Mesendoderm (in vitro differentiated cells): ENCODE measurements at regions not wholly inside any gene's neighbourhood (a gene's known extent, or its start where the extent isn't known, plus 50 kb on each side); places are given as distances from the start of the nearest gene placed in this dataset.

Experiments
- DNase-seq: peaks from one replicate; pipeline ENCODE4 v3.0.0; 2013
- H2AK5ac ChIP-seq: 2 replicates; pipeline ENCODE4 v1.6.1; 2013; ENCODE audit warnings: low read length, inconsistent platforms
- H2BK120ac ChIP-seq: 2 replicates; pipeline ENCODE4 v1.6.1; 2013; ENCODE audit warnings: low read depth, mild to moderate bottlenecking, low read length, moderate library complexity, mixed read lengths
- H2BK15ac ChIP-seq: replicated peaks from 2 replicates; pipeline ENCODE4 v1.6.1; 2013; ENCODE audit warnings: low read depth, mild to moderate bottlenecking, moderate library complexity
- H2BK5ac ChIP-seq: 2 replicates; pipeline ENCODE4 v1.6.1; 2013; ENCODE audit warnings: low read length, inconsistent platforms
- H3K18ac ChIP-seq: 2 replicates; pipeline ENCODE4 v1.6.1; 2013; ENCODE audit warnings: mild to moderate bottlenecking, low read length, mixed read lengths
- H3K23ac ChIP-seq: one replicate; pipeline ENCODE4 v1.6.1; 2013; ENCODE audit warnings: low read length
- H3K27ac ChIP-seq: 2 replicates; pipeline ENCODE4 v1.5.1; 2013; ENCODE audit warnings: low read depth, mild to moderate bottlenecking, inconsistent platforms, low read length, moderate library complexity
- H3K27me3 ChIP-seq: 2 replicates; pipeline ENCODE4 v1.6.1; 2013; ENCODE audit warnings: low read length, control low read depth, mild to moderate bottlenecking, inconsistent platforms; ENCODE audit not compliant: insufficient read depth, poor library complexity
- H3K36me3 ChIP-seq: 2 replicates; pipeline ENCODE4 v1.6.1; 2013; ENCODE audit warnings: low read length, inconsistent platforms; ENCODE audit not compliant: control insufficient read depth, insufficient read depth
- H3K4ac ChIP-seq: one replicate; pipeline ENCODE4 v1.6.1; 2013; ENCODE audit warnings: low read depth, mild to moderate bottlenecking, low read length, moderate library complexity
- H3K4me1 ChIP-seq: 2 replicates; pipeline ENCODE4 v1.6.1; 2013; ENCODE audit warnings: low read depth, low read length, inconsistent platforms; ENCODE audit not compliant: control insufficient read depth
- H3K4me2 ChIP-seq: 2 replicates; pipeline ENCODE4 v1.6.1; 2013; ENCODE audit warnings: low read length
- H3K4me3 ChIP-seq: 2 replicates; pipeline ENCODE4 v1.5.1; 2013; ENCODE audit warnings: mild to moderate bottlenecking, low read length
- H3K56ac ChIP-seq: one replicate; pipeline ENCODE4 v1.6.1; 2013; ENCODE audit warnings: low read length
- H3K79me1 ChIP-seq: 2 replicates; pipeline ENCODE4 v1.6.1; 2013; ENCODE audit warnings: low read length, inconsistent platforms
- H3K79me2 ChIP-seq: 2 replicates; pipeline ENCODE4 v1.6.1; 2013; ENCODE audit warnings: mild to moderate bottlenecking, low read length; ENCODE audit not compliant: control insufficient read depth, insufficient read depth
- H3K9ac ChIP-seq: 2 replicates; pipeline ENCODE4 v1.6.1; 2013; ENCODE audit warnings: low read length, inconsistent platforms
- H4K5ac ChIP-seq: one replicate; pipeline ENCODE4 v1.6.1; 2013; ENCODE audit warnings: low read length
- H4K8ac ChIP-seq: one replicate; pipeline ENCODE4 v1.6.1; 2013; ENCODE audit warnings: low read depth, mild to moderate bottlenecking, control low read depth, low read length, moderate library complexity
- whole genome bisulfite sequencing: extraction: QIAGEN DNeasy Blood & Tissue Kit; methylation state at CpG from one replicate; pipeline ENCODE4 v1.1.7; 2013; ENCODE audit warnings: low lambda C conversion rate, missing lambda C conversion rate; ENCODE audit not compliant: insufficient coverage; ENCODE audit errors: extremely low coverage; 5-methylcytosine and 5-hydroxymethylcytosine counted together

- Histone ChIP-seq H3K36me3 (no peaks in the 10 kb centered on the region), H2BK5ac (no peak overlapping the region), H3K4me3 (no peak overlapping the region), H3K79me1 (no peaks in the 10 kb centered on the region), H3K27ac (no peak overlapping the region), H2AK5ac (no peak overlapping the region), H2BK120ac (no peak overlapping the region), H3K56ac (no peak overlapping the region), H3K23ac (no peak overlapping the region), H3K4me1 (no peaks in the 10 kb centered on the region), H3K4me2 (no peak overlapping the region), H3K9ac (no peak overlapping the region), H3K79me2 (no peaks in the 10 kb centered on the region), H3K18ac (no peak overlapping the region), H4K8ac (no peak overlapping the region), H3K4ac (no peak overlapping the region), H4K5ac (no peak overlapping the region), H3K27me3 (no peaks in the 10 kb centered on the region), H2BK15ac (no peak overlapping the region)
- DNase-seq = no peak
- WGBS = no CpG with 5 or more reads among the region's 10 CpGs
Measured at GRCh38 chr1:30271401-30272276, 451.7 kb downstream of the MATN1 start.

DNA sequence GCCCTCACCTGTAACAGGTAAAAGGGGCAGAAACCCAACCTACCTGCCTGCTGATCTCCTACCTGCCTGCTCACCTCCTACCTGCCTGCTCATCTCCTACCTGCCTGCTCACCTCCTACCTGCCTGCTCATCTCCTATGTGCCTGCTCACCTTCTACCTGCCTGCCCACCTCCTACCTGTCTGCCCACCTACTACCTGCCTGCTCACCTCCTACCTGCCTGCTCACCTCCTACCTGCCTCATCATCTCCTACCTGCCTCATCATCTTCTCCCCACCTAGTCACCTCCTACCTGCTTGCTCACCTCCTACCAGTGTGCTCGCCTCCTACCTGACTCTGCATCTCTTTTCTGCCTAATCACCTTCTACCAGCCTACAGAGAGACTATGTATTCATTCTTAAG, 452.9 kb downstream of the MATN1 start:
- Histone ChIP-seq H3K9ac (no peak overlapping the region), H3K56ac (no peak overlapping the region), H4K8ac (no peak overlapping the region), H3K79me1 (no peaks in the 10 kb centered on the region), H3K27me3 (no peaks in the 10 kb centered on the region), H4K5ac (no peak overlapping the region), H3K23ac (no peak overlapping the region), H2AK5ac (no peak overlapping the region), H2BK5ac (no peak overlapping the region), H3K4me3 (no peak overlapping the region), H3K18ac (no peak overlapping the region), H2BK15ac (no peak overlapping the region), H3K36me3 (no peaks in the 10 kb centered on the region), H2BK120ac (no peak overlapping the region), H3K27ac (no peak overlapping the region), H3K4me2 (no peak overlapping the region), H3K4ac (no peak overlapping the region), H3K79me2 (no peaks in the 10 kb centered on the region), H3K4me1 (no peaks in the 10 kb centered on the region)
- WGBS = no CpG with 5 or more reads among the region's 1 CpG
- no peak for DNase-seq

DNA sequence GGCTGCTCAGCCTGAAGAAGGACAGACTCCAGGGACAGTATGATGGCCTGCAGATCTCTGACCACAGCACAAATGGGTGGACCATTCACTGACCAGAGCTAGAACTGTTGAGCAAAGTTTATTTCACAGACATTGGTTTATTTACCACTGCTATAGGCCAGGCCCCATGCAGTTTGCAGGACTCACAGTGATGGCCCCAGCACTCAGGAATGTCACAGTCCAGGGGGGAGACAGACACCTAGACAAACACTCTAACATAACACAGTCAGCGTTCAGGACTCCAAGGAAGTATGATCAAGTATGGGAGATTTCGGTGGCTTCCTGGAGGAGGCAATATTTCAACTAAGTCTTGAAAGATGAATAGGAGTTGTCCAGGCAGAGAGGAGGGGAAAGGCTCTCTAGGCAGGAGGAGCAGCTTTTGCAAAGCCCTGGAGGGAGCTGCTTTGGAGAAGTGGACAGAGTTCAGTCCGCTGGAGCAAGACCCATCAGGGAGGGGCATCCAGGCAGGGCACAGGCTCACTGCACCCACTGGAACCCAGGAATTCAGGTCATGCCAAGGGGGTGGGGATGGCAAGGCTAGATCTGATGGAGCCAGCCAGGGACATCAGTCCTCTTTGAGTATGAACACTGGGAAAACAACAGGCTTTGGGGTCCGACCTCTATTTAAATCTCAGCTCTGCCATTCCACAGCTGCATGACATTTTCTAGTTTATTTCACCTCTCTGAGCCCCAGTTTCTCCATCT, 454.3 kb downstream of the MATN1 start:
- Histone ChIP-seq H3K79me1 (no peaks in the 10 kb centered on the region), H3K9ac (no peak overlapping the region), H2BK5ac (no peak overlapping the region), H3K4me2 (no peak overlapping the region), H3K79me2 (no peaks in the 10 kb centered on the region), H3K4me3 (no peak overlapping the region), H3K23ac (no peak overlapping the region), H3K4ac (no peak overlapping the region), H3K56ac (no peak overlapping the region), H2BK15ac (no peak overlapping the region), H4K8ac (no peak overlapping the region), H4K5ac (no peak overlapping the region), H3K4me1 (no peaks in the 10 kb centered on the region), H3K18ac (no peak overlapping the region), H3K36me3 (no peaks in the 10 kb centered on the region), H2AK5ac (no peak overlapping the region), H3K27ac (no peak overlapping the region), H3K27me3 (no peaks in the 10 kb centered on the region), H2BK120ac (no peak overlapping the region)
- no peak for DNase-seq
- WGBS = no CpG with 5 or more reads among the region's 4 CpGs

GRCh38 chr1:30267856-30268255, 455.5 kb downstream of the MATN1 start:
- H3K9ac ChIP-seq = no peak overlapping the region
- DNase-seq = no peak
- H3K27ac ChIP-seq = no peak overlapping the region
- H2BK120ac ChIP-seq = no peak overlapping the region
- no peak overlapping the region for H3K23ac ChIP-seq
- no peaks in the 10 kb centered on the region for H3K36me3 ChIP-seq
- no CpG with 5 or more reads among the region's 6 CpGs for WGBS
- H3K79me2 ChIP-seq = no peaks in the 10 kb centered on the region
- no peak overlapping the region for H3K4me2 ChIP-seq
- no peak overlapping the region for H2AK5ac ChIP-seq
- H3K4me3 ChIP-seq = no peak overlapping the region
- H3K27me3 ChIP-seq = no peaks in the 10 kb centered on the region
- no peaks in the 10 kb centered on the region for H3K79me1 ChIP-seq
- H2BK5ac ChIP-seq = no peak overlapping the region
- H3K56ac ChIP-seq = no peak overlapping the region
- H4K8ac ChIP-seq = no peak overlapping the region
- no peak overlapping the region for H4K5ac ChIP-seq
- H3K4ac ChIP-seq = no peak overlapping the region
- H3K18ac ChIP-seq = no peak overlapping the region
- H3K4me1 ChIP-seq = no peaks in the 10 kb centered on the region
- H2BK15ac ChIP-seq = no peak overlapping the region

DNA sequence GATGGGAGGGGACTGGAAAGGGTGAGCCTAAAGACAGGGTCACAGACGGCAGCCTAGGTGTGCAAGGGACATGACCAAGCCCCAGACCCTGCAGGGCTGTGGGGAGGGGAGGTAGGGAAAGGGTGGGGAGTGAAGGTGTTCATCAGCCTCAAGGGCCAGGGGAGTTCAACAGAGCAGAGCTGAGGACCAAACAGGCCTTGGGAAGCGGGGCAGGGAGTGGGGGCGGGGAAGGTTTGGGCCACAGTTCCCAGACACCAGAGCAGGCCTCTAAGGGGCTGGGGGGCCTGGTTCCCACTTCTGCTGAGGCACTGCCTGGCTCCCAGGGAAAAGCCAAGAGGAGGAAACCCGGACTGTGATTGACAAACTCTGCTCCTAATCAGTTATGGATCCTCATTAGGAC, 456.3 kb downstream of the MATN1 start:
- Histone ChIP-seq H2BK5ac (no peak overlapping the region), H2BK15ac (no peak overlapping the region), H3K79me1 (no peaks in the 10 kb centered on the region), H3K27me3 (no peaks in the 10 kb centered on the region), H2AK5ac (no peak overlapping the region), H3K56ac (no peak overlapping the region), H3K4me1 (no peaks in the 10 kb centered on the region), H3K4me2 (no peak overlapping the region), H4K5ac (no peak overlapping the region), H3K27ac (no peak overlapping the region), H3K4ac (no peak overlapping the region), H4K8ac (no peak overlapping the region), H2BK120ac (no peak overlapping the region), H3K18ac (no peak overlapping the region), H3K36me3 (no peaks in the 10 kb centered on the region), H3K9ac (no peak overlapping the region), H3K79me2 (no peaks in the 10 kb centered on the region), H3K23ac (no peak overlapping the region), H3K4me3 (no peak overlapping the region)
- DNase-seq = no peak
- no CpG with 5 or more reads among the region's 4 CpGs for WGBS
